HCT116 (cell line): ENCODE measurements at regions not wholly inside any gene's neighbourhood (a gene's known extent, or its start where the extent isn't known, plus 50 kb on each side); places are given as distances from the start of the nearest gene placed in this dataset.
"Not testable (repeated sequence)": the region's sequence is repeated elsewhere in the genome, so short reads cannot be mapped to it uniquely, and the experiment has no call there.

Source experiments
- ATAC-seq: fragments of 200-7000 bp; cut with Tn5 transposase; 2 replicates; pipeline ENCODE4 v1.9.1; 2020; ENCODE audit warnings: mild to moderate bottlenecking, moderate library complexity
- BruUV-seq: library from RNA; stranded (reverse); fragments of 400-500 nt; replicated peaks from 2 replicates; lab custom pipeline; 2021; lab: Mats Ljungman, UMichigan
- CTCF ChIA-PET: fragments of 300-600 bp; sonication (Branson Sonifier 250); formaldehyde crosslinking; loops from one replicate; lab custom pipeline; 2021; ENCODE audit warnings: antibody characterized with exemption; lab: Charles Lee
- POLR2A ChIA-PET: fragments of 300-600, 350-600 bp; sonication (Branson Sonifier 250); formaldehyde crosslinking; loops from one replicate; lab custom pipeline; 2021; ENCODE audit warnings: antibody characterized with exemption; lab: Charles Lee
- RAD21 ChIA-PET, 2 experiments: fragments of 300-600 bp; sonication (Branson Sonifier 250); formaldehyde crosslinking; loops; one replicate each; lab custom pipeline; 2023; ENCODE audit warnings: low total read pairs in 2 of 2; ENCODE audit not compliant: uncharacterized antibody in 2 of 2, unreplicated experiment in 2 of 2, low non-redundant PET in 1 of 2; lab: Charles Lee
- DNase-seq: peaks from one replicate; pipeline ENCODE4 v3.0.0-alpha.2; 2010; ENCODE audit warnings: low read depth, low spot score
- H2AFZ ChIP-seq: fragments of 200-600 bp; shearing (Covaris generic), sonication (generic); 2 replicates; pipeline ENCODE4 v1.6.1; 2017; ENCODE audit warnings: low read depth, mixed run types, mixed read lengths, antibody characterized with exemption, low read length; ENCODE audit not compliant: poor library complexity, severe bottlenecking
- H3K27ac ChIP-seq: 2 replicates; pipeline ENCODE4 v1.5.1; 2012; ENCODE audit warnings: low read depth, low read length
- H3K27me3 ChIP-seq: fragments of 200-600 bp; sonication (generic); 2 replicates; pipeline ENCODE4 v1.6.1; 2016; ENCODE audit warnings: mixed run types, low read length, mixed read lengths; ENCODE audit not compliant: insufficient read depth
- H3K36me3 ChIP-seq, 2 experiments: fragments of 200-500 bp in 1 of 2; fragments of 200-600 bp in 1 of 2; sonication (Bioruptor generic) in 1 of 2; sonication (generic) in 1 of 2; 2 replicates each; pipeline versions ENCODE4 v1.5.1 to v1.6.1; 2014 to 2016; ENCODE audit warnings: low read length in 2 of 2, inconsistent platforms in 1 of 2, mixed read lengths in 1 of 2, mixed run types in 1 of 2; ENCODE audit not compliant: insufficient read depth in 2 of 2, control insufficient read depth in 1 of 2
- H3K4me1 ChIP-seq, 2 experiments: fragments of 200-600 bp in 1 of 2; sonication (generic) in 1 of 2; 2 replicates each; pipeline versions ENCODE4 v1.5.1 to v1.6.1; 2012 to 2017; ENCODE audit warnings: low read length in 2 of 2, inconsistent platforms in 1 of 2, mild to moderate bottlenecking in 1 of 2, mixed read lengths in 1 of 2, mixed run types in 1 of 2, moderate library complexity in 1 of 2; ENCODE audit not compliant: insufficient read depth in 2 of 2, control insufficient read depth in 1 of 2
- H3K4me2 ChIP-seq: fragments of 200-600 bp; sonication (generic); 2 replicates; pipeline ENCODE4 v1.6.1; 2017; ENCODE audit warnings: mixed run types, low read length, mixed read lengths
- H3K4me3 ChIP-seq, 2 experiments: fragments of 200-600 bp in 1 of 2; sonication (generic) in 1 of 2; replicated peaks in 1 of 2; 2 replicates each; pipeline ENCODE4 v1.5.1; 2011 to 2016; ENCODE audit warnings: low read length in 2 of 2, control low read depth in 1 of 2, low read depth in 1 of 2, mild to moderate bottlenecking in 1 of 2, mixed read lengths in 1 of 2, mixed run types in 1 of 2
- H3K79me2 ChIP-seq: fragments of 200-600 bp; sonication (generic); 2 replicates; pipeline ENCODE4 v1.6.1; 2017; ENCODE audit warnings: mild to moderate bottlenecking, mixed run types, low read length, moderate library complexity, mixed read lengths; ENCODE audit not compliant: insufficient read depth
- H3K9ac ChIP-seq: fragments of 200-600 bp; sonication (generic); 2 replicates; pipeline ENCODE4 v1.6.1; 2016; ENCODE audit warnings: low read length, mixed read lengths
- H3K9me2 ChIP-seq: fragments of 200-600 bp; sonication (generic), shearing (Covaris generic); 2 replicates; pipeline ENCODE4 v1.6.1; 2017; ENCODE audit warnings: mixed run types, mild to moderate bottlenecking, moderate library complexity; ENCODE audit not compliant: insufficient read depth
- H3K9me3 ChIP-seq, 2 experiments: fragments of 200-500 bp in 1 of 2; fragments of 200-600 bp in 1 of 2; sonication (Bioruptor generic) in 1 of 2; sonication (generic) in 1 of 2; 2 replicates each; pipeline ENCODE4 v1.6.1; 2014 to 2017; ENCODE audit warnings: low read length in 2 of 2, mixed read lengths in 2 of 2, inconsistent platforms in 1 of 2, low read depth in 1 of 2, mild to moderate bottlenecking in 1 of 2, mixed run types in 1 of 2, moderate library complexity in 1 of 2; ENCODE audit not compliant: control insufficient read depth in 1 of 2, insufficient read depth in 1 of 2
- H4K20me1 ChIP-seq: fragments of 200-600 bp; sonication (generic), shearing (Covaris generic); 2 replicates; pipeline ENCODE4 v1.6.1; 2017; ENCODE audit warnings: mixed run types, mild to moderate bottlenecking, moderate library complexity; ENCODE audit not compliant: insufficient read depth
- CEBPB ChIP-seq: IDR thresholded peaks from 2 replicates; pipeline ENCODE4 v1.6.1; 2012; ENCODE audit warnings: low read depth
- CTCF ChIP-seq, 3 experiments: fragments of 200-600 bp in 1 of 3; sonication (generic) in 1 of 3; IDR thresholded peaks in 2 of 3; conservative IDR thresholded peaks in 1 of 3; 2 replicates each; pipeline ENCODE4 v1.5.1; 2012 to 2017; ENCODE audit warnings: low read depth in 2 of 3, low read length in 2 of 3, antibody characterized with exemption in 1 of 3, borderline replicate concordance in 1 of 3, control low read depth in 1 of 3, mild to moderate bottlenecking in 1 of 3, mixed read lengths in 1 of 3, mixed run types in 1 of 3, moderate library complexity in 1 of 3; ENCODE audit not compliant: insufficient read depth in 1 of 3
- EGR1 ChIP-seq: IDR thresholded peaks from 2 replicates; pipeline ENCODE4 v1.6.1; 2012; ENCODE audit warnings: low read depth
- EZH2phosphoT487 ChIP-seq: fragments of 200-600 bp; IDR thresholded peaks from 2 replicates; pipeline ENCODE4 v1.6.1; 2018; ENCODE audit warnings: antibody characterized with exemption, borderline replicate concordance
- FOSL1 ChIP-seq: IDR thresholded peaks from 2 replicates; pipeline ENCODE4 v1.6.1; 2012; ENCODE audit warnings: low read depth
- JUND ChIP-seq: IDR thresholded peaks from 2 replicates; pipeline ENCODE4 v1.6.1; 2012
- SIN3A ChIP-seq: IDR thresholded peaks from 2 replicates; pipeline ENCODE4 v1.6.1; 2012; ENCODE audit warnings: low read depth
- SP1 ChIP-seq: IDR thresholded peaks from 2 replicates; pipeline ENCODE4 v1.6.1; 2012; ENCODE audit warnings: low read depth
- SRF ChIP-seq: IDR thresholded peaks from 2 replicates; pipeline ENCODE4 v1.6.1; 2012; ENCODE audit warnings: low read depth
- ZBTB33 ChIP-seq: IDR thresholded peaks from 2 replicates; pipeline ENCODE4 v1.6.1; 2011; ENCODE audit warnings: mild to moderate bottlenecking, low read length, moderate library complexity; ENCODE audit not compliant: insufficient replicate concordance; ENCODE audit errors: extremely low read depth
- intact Hi-C: fragments of 100-400 bp; cut with micrococcal nuclease; formaldehyde crosslinking; loops from 2 replicates; pipeline ENCODE4 v1.10.0; 2022
- TF ChIP-seq, protein P1 (sequence below): IDR thresholded peaks from 2 replicates; pipeline ENCODE4 v1.6.1; 2012
- TF ChIP-seq, protein P2 (sequence below): IDR thresholded peaks from 2 replicates; pipeline ENCODE4 v1.6.1; 2012; ENCODE audit warnings: low read depth

GRCh38 chrY:7713738-7714137 lies 802.2 kb upstream of the AMELY start:
- H3K9me3 ChIP-seq, CTCF ChIA-PET, H3K27ac ChIP-seq, intact Hi-C loops, H3K9ac ChIP-seq, H3K4me1 ChIP-seq, H3K9me2 ChIP-seq, H3K79me2 ChIP-seq, H3K36me3 ChIP-seq, H2AFZ ChIP-seq, ATAC-seq, H4K20me1 ChIP-seq, BruUV-seq, DNase-seq, POLR2A ChIA-PET, H3K4me3 ChIP-seq, H3K4me2 ChIP-seq, RAD21 ChIA-PET, H3K27me3 ChIP-seq: not testable (repeated sequence)

DNA sequence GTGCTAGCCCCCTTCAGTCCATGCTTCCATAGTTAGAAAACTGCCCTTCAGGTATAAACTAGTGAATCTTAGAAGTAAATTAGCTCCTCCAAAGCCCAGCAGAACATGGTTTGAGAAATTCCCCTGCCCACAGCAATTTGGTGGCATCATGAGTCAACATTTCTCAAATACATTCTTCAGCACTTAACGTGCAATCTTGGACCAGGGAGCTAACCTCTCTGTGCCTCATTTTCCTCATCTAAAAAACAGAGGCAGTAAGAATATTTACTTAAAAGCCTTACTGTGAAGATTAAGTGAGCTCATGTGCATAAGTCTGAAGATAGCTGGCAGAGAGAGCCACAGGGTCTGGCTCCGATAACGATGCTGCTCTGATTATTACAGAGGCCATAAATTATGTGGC lies 800.7 kb upstream of the AMELY start:
- ChIA-PET RAD21 (no interaction called here), CTCF (no interaction called here), POLR2A (no interaction called here)
- no peak for DNase-seq
- no peak overlapping the region for H3K27ac ChIP-seq
- no peaks in the 10 kb centered on the region for H3K79me2 ChIP-seq
- H3K9me2 ChIP-seq: no peaks in the 10 kb centered on the region
- BruUV-seq: no TSS peak
- no peaks in the 10 kb centered on the region for H4K20me1 ChIP-seq
- no peak overlapping the region for H3K4me3 ChIP-seq
- H3K36me3 ChIP-seq: no peaks in the 10 kb centered on the region
- no peak overlapping the region for H3K9ac ChIP-seq
- no peaks in the 10 kb centered on the region for H3K27me3 ChIP-seq
- no peaks in the 10 kb centered on the region for H3K9me3 ChIP-seq
- H2AFZ ChIP-seq: no peak overlapping the region
- no peak for ATAC-seq
- intact Hi-C loops: no loop called here
- no peak for TF ChIP-seq JUND
- TF ChIP-seq FOSL1: no peak
- no peak for TF ChIP-seq CEBPB
- no peak for TF ChIP-seq EGR1
- no peak for TF ChIP-seq SP1
- no peak for TF ChIP-seq SIN3A
- no peak for TF ChIP-seq SRF
- TF ChIP-seq ZBTB33: no peak
- TF ChIP-seq, protein P1, sequence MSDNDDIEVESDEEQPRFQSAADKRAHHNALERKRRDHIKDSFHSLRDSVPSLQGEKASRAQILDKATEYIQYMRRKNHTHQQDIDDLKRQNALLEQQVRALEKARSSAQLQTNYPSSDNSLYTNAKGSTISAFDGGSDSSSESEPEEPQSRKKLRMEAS: no peak
- TF ChIP-seq, protein P2, sequence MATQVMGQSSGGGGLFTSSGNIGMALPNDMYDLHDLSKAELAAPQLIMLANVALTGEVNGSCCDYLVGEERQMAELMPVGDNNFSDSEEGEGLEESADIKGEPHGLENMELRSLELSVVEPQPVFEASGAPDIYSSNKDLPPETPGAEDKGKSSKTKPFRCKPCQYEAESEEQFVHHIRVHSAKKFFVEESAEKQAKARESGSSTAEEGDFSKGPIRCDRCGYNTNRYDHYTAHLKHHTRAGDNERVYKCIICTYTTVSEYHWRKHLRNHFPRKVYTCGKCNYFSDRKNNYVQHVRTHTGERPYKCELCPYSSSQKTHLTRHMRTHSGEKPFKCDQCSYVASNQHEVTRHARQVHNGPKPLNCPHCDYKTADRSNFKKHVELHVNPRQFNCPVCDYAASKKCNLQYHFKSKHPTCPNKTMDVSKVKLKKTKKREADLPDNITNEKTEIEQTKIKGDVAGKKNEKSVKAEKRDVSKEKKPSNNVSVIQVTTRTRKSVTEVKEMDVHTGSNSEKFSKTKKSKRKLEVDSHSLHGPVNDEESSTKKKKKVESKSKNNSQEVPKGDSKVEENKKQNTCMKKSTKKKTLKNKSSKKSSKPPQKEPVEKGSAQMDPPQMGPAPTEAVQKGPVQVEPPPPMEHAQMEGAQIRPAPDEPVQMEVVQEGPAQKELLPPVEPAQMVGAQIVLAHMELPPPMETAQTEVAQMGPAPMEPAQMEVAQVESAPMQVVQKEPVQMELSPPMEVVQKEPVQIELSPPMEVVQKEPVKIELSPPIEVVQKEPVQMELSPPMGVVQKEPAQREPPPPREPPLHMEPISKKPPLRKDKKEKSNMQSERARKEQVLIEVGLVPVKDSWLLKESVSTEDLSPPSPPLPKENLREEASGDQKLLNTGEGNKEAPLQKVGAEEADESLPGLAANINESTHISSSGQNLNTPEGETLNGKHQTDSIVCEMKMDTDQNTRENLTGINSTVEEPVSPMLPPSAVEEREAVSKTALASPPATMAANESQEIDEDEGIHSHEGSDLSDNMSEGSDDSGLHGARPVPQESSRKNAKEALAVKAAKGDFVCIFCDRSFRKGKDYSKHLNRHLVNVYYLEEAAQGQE: no peak
- TF ChIP-seq CTCF (IDR thresholded peaks at IDR 0.05 in 2 of 3, conservative IDR thresholded peaks at IDR 0.05 in 1 of 3; ENCODE audit: borderline replicate concordance in 1 of 3, insufficient read depth in 1 of 3, low read depth in 2 of 3, low read length in 2 of 3): no peak
- TF ChIP-seq EZH2phosphoT487: no peak
- no peak overlapping the region for H3K4me2 ChIP-seq
- no peaks in the 10 kb centered on the region for H3K4me1 ChIP-seq
